Neuronal stem cell (in vitro differentiated cells): ENCODE measurements at regions not wholly inside any gene's neighbourhood (a gene's known extent, or its start where the extent isn't known, plus 50 kb on each side); places are given as distances from the start of the nearest gene placed in this dataset.
"Not testable (repeated sequence)": the region's sequence is repeated elsewhere in the genome, so short reads cannot be mapped to it uniquely, and the experiment has no call there.

ENCODE experiments used
- DNase-seq: peaks from one replicate; pipeline ENCODE4 v3.0.0-alpha.2; 2013; ENCODE audit warnings: low spot score
- H2AFZ ChIP-seq: one replicate; pipeline ENCODE4 v1.6.1; 2013; ENCODE audit warnings: mild to moderate bottlenecking, low read length, inconsistent platforms
- H2AK5ac ChIP-seq: 2 replicates; pipeline ENCODE4 v1.6.1; 2013; ENCODE audit warnings: low read depth, mild to moderate bottlenecking, inconsistent platforms, low read length, moderate library complexity, mixed read lengths
- H2BK120ac ChIP-seq: 2 replicates; pipeline ENCODE4 v1.6.1; 2013; ENCODE audit warnings: low read depth, mild to moderate bottlenecking, inconsistent platforms, low read length, moderate library complexity, mixed read lengths
- H2BK12ac ChIP-seq: one replicate; pipeline ENCODE4 v1.6.1; 2013; ENCODE audit warnings: low read length, inconsistent platforms
- H2BK15ac ChIP-seq: 2 replicates; pipeline ENCODE4 v1.6.1; 2013; ENCODE audit warnings: mild to moderate bottlenecking, low read length, inconsistent platforms, mixed read lengths
- H2BK5ac ChIP-seq: one replicate; pipeline ENCODE4 v1.6.1; 2013; ENCODE audit warnings: inconsistent platforms, mild to moderate bottlenecking, low read length, moderate library complexity
- H3K14ac ChIP-seq: one replicate; pipeline ENCODE4 v1.6.1; 2013; ENCODE audit warnings: low read length, inconsistent platforms
- H3K18ac ChIP-seq: 2 replicates; pipeline ENCODE4 v1.6.1; 2013; ENCODE audit warnings: low read length, inconsistent platforms
- H3K23ac ChIP-seq: 2 replicates; pipeline ENCODE4 v1.6.1; 2013; ENCODE audit warnings: low read depth, mild to moderate bottlenecking, mixed read lengths, low read length, inconsistent platforms; ENCODE audit not compliant: poor library complexity
- H3K27ac ChIP-seq: replicated peaks from 3 replicates; pipeline ENCODE4 v1.5.1; 2013; ENCODE audit warnings: low read length, inconsistent platforms
- H3K27me3 ChIP-seq, 3 experiments: 2 replicates each; pipeline ENCODE4 v1.6.1; 2013; ENCODE audit warnings: low read length in 3 of 3, mild to moderate bottlenecking in 2 of 3, inconsistent platforms in 1 of 3, low read depth in 1 of 3, mixed read lengths in 1 of 3, moderate library complexity in 1 of 3; ENCODE audit not compliant: control insufficient read depth in 3 of 3, insufficient read depth in 3 of 3
- H3K36me3 ChIP-seq, 2 donors: replicated peaks in 1 of 2; 2 replicates each; pipeline ENCODE4 v1.6.1; 2013; ENCODE audit warnings: low read length in 2 of 2; ENCODE audit not compliant: control insufficient read depth in 2 of 2, insufficient read depth in 2 of 2
- H3K4ac ChIP-seq: 2 replicates; pipeline ENCODE4 v1.6.1; 2013; ENCODE audit warnings: inconsistent platforms, mild to moderate bottlenecking, low read length, moderate library complexity
- H3K4me1 ChIP-seq, 2 donors: 1 replicate in 1 of 2; 2 replicates in 1 of 2; pipeline ENCODE4 v1.6.1; 2013; ENCODE audit warnings: low read length in 2 of 2, low read depth in 1 of 2; ENCODE audit not compliant: control insufficient read depth in 2 of 2, insufficient read depth in 1 of 2
- H3K4me2 ChIP-seq: one replicate; pipeline ENCODE4 v1.6.1; 2013; ENCODE audit warnings: mild to moderate bottlenecking, low read length, inconsistent platforms; ENCODE audit not compliant: insufficient read depth, poor library complexity, severe bottlenecking
- H3K4me3 ChIP-seq, 2 donors: 2 replicates each; pipeline ENCODE4 v1.5.1; 2013; ENCODE audit warnings: low read length in 2 of 2, mild to moderate bottlenecking in 2 of 2, inconsistent platforms in 1 of 2, moderate library complexity in 1 of 2
- H3K79me1 ChIP-seq: one replicate; pipeline ENCODE4 v1.6.1; 2013; ENCODE audit warnings: low read depth, mild to moderate bottlenecking, inconsistent platforms, low read length, moderate library complexity
- H3K9ac ChIP-seq: one replicate; pipeline ENCODE4 v1.6.1; 2013; ENCODE audit warnings: mild to moderate bottlenecking, low read depth, low read length, inconsistent platforms; ENCODE audit not compliant: poor library complexity
- H3K9me3 ChIP-seq, 2 donors: replicated peaks in 1 of 2; 2 replicates each; pipeline versions ENCODE3 to v1.6.1; 2013; ENCODE audit warnings: low read length in 2 of 2, mild to moderate bottlenecking in 2 of 2, inconsistent platforms in 1 of 2, low read depth in 1 of 2, mixed read lengths in 1 of 2, moderate library complexity in 1 of 2; ENCODE audit not compliant: control insufficient read depth in 2 of 2, insufficient read depth in 1 of 2
- H4K8ac ChIP-seq: one replicate; pipeline ENCODE4 v1.6.1; 2013; ENCODE audit warnings: low read depth, mild to moderate bottlenecking, inconsistent platforms, low read length, moderate library complexity
- H4K91ac ChIP-seq: one replicate; pipeline ENCODE4 v1.6.1; 2013; ENCODE audit warnings: low read length, low read depth, mild to moderate bottlenecking, inconsistent platforms; ENCODE audit not compliant: poor library complexity
- WGBS, 2 donors: extraction: QIAGEN DNeasy Blood & Tissue Kit; methylation state at CpG; one replicate each; pipeline ENCODE4 v1.1.7; 2013; ENCODE audit warnings: missing lambda C conversion rate in 2 of 2, mixed read lengths in 1 of 2; ENCODE audit not compliant: insufficient read length in 2 of 2, insufficient replicate concordance in 1 of 2; ENCODE audit errors: extremely low coverage in 2 of 2; 5-methylcytosine and 5-hydroxymethylcytosine counted together

DNA sequence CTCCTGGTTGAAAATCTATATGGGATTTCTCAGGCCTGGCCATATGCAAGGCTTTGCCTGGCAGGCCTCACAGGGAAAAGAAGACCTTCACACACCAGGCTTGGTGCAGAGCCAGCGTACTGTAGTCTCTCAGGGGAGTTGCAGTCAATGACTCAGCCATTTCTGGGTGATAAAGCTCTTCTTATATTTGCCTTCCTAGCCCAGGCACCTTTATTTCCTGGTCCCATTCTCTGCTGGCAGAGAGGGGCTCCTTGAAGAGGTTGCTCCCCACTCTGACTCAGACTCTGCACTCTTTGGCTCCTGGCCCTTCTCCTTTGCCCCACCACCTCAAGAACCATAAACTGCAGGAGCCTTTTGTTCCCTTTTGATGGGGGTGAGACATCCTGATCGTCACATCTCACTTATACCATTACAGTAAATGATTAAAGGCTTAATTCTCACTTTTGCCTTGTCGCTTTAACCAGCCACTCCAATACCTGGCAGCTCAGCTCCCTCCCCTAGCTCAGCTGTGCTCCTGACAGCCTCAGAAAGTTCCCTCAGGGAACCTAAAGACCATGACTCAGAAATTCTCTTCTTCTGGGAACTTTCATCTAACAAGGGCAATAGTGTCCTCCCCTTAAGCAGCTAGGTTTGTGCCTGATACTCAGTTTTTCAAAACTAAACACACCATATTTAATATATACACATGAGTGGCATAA, 174.0 kb downstream of the AVL9 start:
- H2BK15ac ChIP-seq, H3K4me3 ChIP-seq, H3K23ac ChIP-seq, H3K14ac ChIP-seq, H3K4ac ChIP-seq, H2AK5ac ChIP-seq, H3K9me3 ChIP-seq, H4K8ac ChIP-seq, H3K79me1 ChIP-seq, H4K91ac ChIP-seq, H3K4me1 ChIP-seq, H2BK5ac ChIP-seq, H2BK12ac ChIP-seq, H2AFZ ChIP-seq, DNase-seq, H3K27me3 ChIP-seq, H3K4me2 ChIP-seq, H3K36me3 ChIP-seq, H3K18ac ChIP-seq, H3K9ac ChIP-seq, H2BK120ac ChIP-seq, H3K27ac ChIP-seq: not testable (repeated sequence)
- no CpG with 5 or more reads among the region's 3 CpGs for WGBS, 2 donors

GRCh38 chr7:32668387-32669097, 173.3 kb downstream of the AVL9 start:
- H3K4me1 ChIP-seq, H3K9ac ChIP-seq, H4K91ac ChIP-seq, H3K4me2 ChIP-seq, H3K79me1 ChIP-seq, H2BK120ac ChIP-seq, H3K23ac ChIP-seq, H3K27me3 ChIP-seq, H3K18ac ChIP-seq, H2BK12ac ChIP-seq, H3K27ac ChIP-seq, H3K4me3 ChIP-seq, H3K9me3 ChIP-seq, H2BK5ac ChIP-seq, H2BK15ac ChIP-seq, DNase-seq, H3K14ac ChIP-seq, H2AFZ ChIP-seq, H3K36me3 ChIP-seq, H2AK5ac ChIP-seq, H3K4ac ChIP-seq, H4K8ac ChIP-seq: not testable (repeated sequence)
- WGBS, 2 donors = no CpG with 5 or more reads among the region's 3 CpGs

DNA sequence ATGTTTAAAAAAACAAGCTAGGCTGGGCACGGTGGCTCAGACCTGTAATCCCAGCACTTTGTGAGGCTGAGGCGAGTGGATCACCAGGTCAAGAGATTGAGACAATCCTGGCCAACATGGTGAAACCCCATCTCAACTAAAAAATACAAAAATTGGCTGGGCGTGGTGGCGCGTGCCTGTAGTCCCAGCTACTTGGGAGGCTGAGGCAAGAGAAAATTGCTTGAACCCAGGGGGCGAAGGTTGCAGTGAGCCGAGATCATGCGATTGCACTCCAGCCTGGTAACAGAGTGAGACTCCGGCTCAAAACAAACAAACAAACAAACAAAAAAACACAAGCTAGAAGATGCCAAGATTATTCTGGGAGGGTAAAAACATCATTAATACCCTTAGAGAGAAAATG, 172.3 kb downstream of the AVL9 start:
- H3K36me3 ChIP-seq, H3K23ac ChIP-seq: not testable (repeated sequence)

GRCh38 chr7:32663805-32664211, 168.5 kb downstream of the AVL9 start:
- H4K8ac ChIP-seq, H3K9ac ChIP-seq, H2AK5ac ChIP-seq, H3K4me1 ChIP-seq, H3K4ac ChIP-seq, H3K36me3 ChIP-seq, H3K79me1 ChIP-seq, H3K27ac ChIP-seq, H3K4me2 ChIP-seq, H3K14ac ChIP-seq, H3K4me3 ChIP-seq, H3K9me3 ChIP-seq, H2BK5ac ChIP-seq, H3K18ac ChIP-seq, H3K27me3 ChIP-seq, H4K91ac ChIP-seq, H2BK12ac ChIP-seq, H2BK120ac ChIP-seq, H3K23ac ChIP-seq, H2BK15ac ChIP-seq, DNase-seq: not testable (repeated sequence)
- H2AFZ ChIP-seq = peak overlapping the region; percentile 34
- WGBS, 2 donors = no CpG with 5 or more reads among the region's 5 CpGs

More for the DNA sequence above, 172.3 kb downstream of the AVL9 start:
- H4K8ac ChIP-seq, H3K18ac ChIP-seq, H3K9ac ChIP-seq, DNase-seq, H2AK5ac ChIP-seq, H2AFZ ChIP-seq, H3K27ac ChIP-seq, H3K79me1 ChIP-seq, H2BK120ac ChIP-seq, H3K4me2 ChIP-seq, H3K4me3 ChIP-seq, H3K14ac ChIP-seq, H2BK15ac ChIP-seq, H2BK12ac ChIP-seq, H3K4ac ChIP-seq, H4K91ac ChIP-seq, H3K27me3 ChIP-seq, H3K9me3 ChIP-seq, H2BK5ac ChIP-seq: not testable (repeated sequence)
- no CpG with 5 or more reads among the region's 9 CpGs for WGBS, 2 donors
- H3K4me1 ChIP-seq = peaks cover 2 to 11% of the 10 kb centered on the region in 2 donors
